ENCODE measurements at regions not wholly inside any gene's neighbourhood (a gene's known extent, or its start where the extent isn't known, plus 50 kb on each side); places are given as distances from the start of the nearest gene placed in this dataset.

- Histone ChIP-seq H3K27me3 (no peaks in the 10 kb centered on the region), H3K4me1 (no peaks in the 10 kb centered on the region), H3K36me3 (no peaks in the 10 kb centered on the region), H3K27ac (no peak overlapping the region), H3K4me3 (no peak overlapping the region), H3K9me3 (no peaks in the 10 kb centered on the region)
- intact Hi-C loops (cut with DNase I): no loop called here
- no peak for TF ChIP-seq CTCF (IDR thresholded peaks at IDR 0.05)
- ATAC-seq (no peak), DNase-seq (no peak)
Observed at GRCh38 chrX:113966791-113967190, 617.1 kb upstream of the HTR2C start.

GRCh38 chrX:113962343-113962742 lies 621.5 kb upstream of the HTR2C start:
- intact Hi-C loops (cut with DNase I): no loop called here
- no peak for TF ChIP-seq CTCF (IDR thresholded peaks at IDR 0.05)
- no peak for DNase-seq
- H3K4me3 ChIP-seq: no peak overlapping the region
- no peaks in the 10 kb centered on the region for H3K9me3 ChIP-seq
- no peak overlapping the region for H3K27ac ChIP-seq
- no peak for ATAC-seq
- H3K4me1 ChIP-seq: no peaks in the 10 kb centered on the region
- no peaks in the 10 kb centered on the region for H3K36me3 ChIP-seq
- no peaks in the 10 kb centered on the region for H3K27me3 ChIP-seq

GRCh38 chrX:113959912-113960626 lies 623.8 kb upstream of the HTR2C start:
- H3K4me1 ChIP-seq: no peaks in the 10 kb centered on the region
- H3K9me3 ChIP-seq: no peaks in the 10 kb centered on the region
- DNase-seq (no peak), ATAC-seq (no peak)
- intact Hi-C loops (cut with DNase I): no loop called here
- no peak for TF ChIP-seq CTCF (IDR thresholded peaks at IDR 0.05)
- H3K4me3 ChIP-seq: no peak overlapping the region
- no peak overlapping the region for H3K27ac ChIP-seq
- H3K36me3 ChIP-seq: no peaks in the 10 kb centered on the region
- no peaks in the 10 kb centered on the region for H3K27me3 ChIP-seq

- Histone ChIP-seq H3K27me3 (no peaks in the 10 kb centered on the region), H3K4me1 (no peaks in the 10 kb centered on the region), H3K4me3 (no peak overlapping the region), H3K36me3 (no peaks in the 10 kb centered on the region), H3K27ac (no peak overlapping the region), H3K9me3 (peaks cover 0 to 2% of the 10 kb centered on the region in 2 donors)
- TF ChIP-seq CTCF (IDR thresholded peaks at IDR 0.05): no peak
- intact Hi-C loops (cut with DNase I): no loop called here
- DNase-seq: no peak
- ATAC-seq: no peak
Observed at GRCh38 chrX:113956936-113957335, 627.0 kb upstream of the HTR2C start.

GRCh38 chrX:113954297-113954696 lies 629.6 kb upstream of the HTR2C start:
- ATAC-seq: no peak
- no peaks in the 10 kb centered on the region for H3K27me3 ChIP-seq

More at GRCh38 chrX:113954297-113954696, 629.6 kb upstream of the HTR2C start:
- H3K36me3 ChIP-seq: no peaks in the 10 kb centered on the region
- TF ChIP-seq CTCF (IDR thresholded peaks at IDR 0.05): no peak
- no peak overlapping the region for H3K27ac ChIP-seq
- intact Hi-C loops (cut with DNase I): no loop called here
- H3K4me3 ChIP-seq: no peak overlapping the region
- no peak for DNase-seq
- no peaks in the 10 kb centered on the region for H3K4me1 ChIP-seq
- H3K9me3 ChIP-seq: peaks cover 0 to 6% of the 10 kb centered on the region in 2 donors

Measured in left lung (tissue), 4 donors.